ENCODE measurements at regions not wholly inside any gene's neighbourhood (a gene's known extent, or its start where the extent isn't known, plus 50 kb on each side); places are given as distances from the start of the nearest gene placed in this dataset.
A peak's percentile ranks its signal among the peaks of the same experiment; 100 is the strongest.
"Not testable (repeated sequence)": the region's sequence is repeated elsewhere in the genome, so short reads cannot be mapped to it uniquely, and the experiment has no call there.

- 72% methylated on average over 12 of the region's 15 CpGs; no CpG with 5 or more reads in 1 of the 2 experiments for WGBS, 2 experiments (ENCODE audit: extremely low coverage in 1 of 2, insufficient coverage in 1 of 2, insufficient read length in 1 of 2, insufficient replicate concordance in 2 of 2, low coverage in 1 of 2, low lambda C conversion rate in 2 of 2, missing lambda C conversion rate in 1 of 2)
- H3K36me3 ChIP-seq (ENCODE audit: control insufficient read depth in 2 of 4, insufficient read depth in 4 of 4, low read length in 3 of 4); H3K23ac ChIP-seq (ENCODE audit: insufficient read length); H3K4ac ChIP-seq (replicated peaks; ENCODE audit: insufficient read length, low read depth, low read length); H3K9ac ChIP-seq (replicated peaks in 1 of 4; ENCODE audit: extremely low read depth in 1 of 4, low read depth in 3 of 4, low read length in 3 of 4); H2BK12ac ChIP-seq (ENCODE audit: low read depth, low read length); H3K79me2 ChIP-seq (ENCODE audit: control insufficient read depth in 1 of 2, insufficient read depth in 2 of 2, low read length in 2 of 2); H3K4me1 ChIP-seq (replicated peaks in 1 of 4; ENCODE audit: control insufficient read depth in 3 of 4, insufficient read depth in 4 of 4, low read length in 3 of 4); H4K5ac ChIP-seq (ENCODE audit: insufficient read length, low read depth, low read length); H3K18ac ChIP-seq (ENCODE audit: extremely low read depth, low read length); H3K23me2 ChIP-seq (ENCODE audit: low read depth, low read length); H4K91ac ChIP-seq (replicated peaks; ENCODE audit: insufficient read length, low read length); DNase-seq (ENCODE audit: low read depth in 1 of 2, low spot score in 2 of 2); POLR2A ChIA-PET (ENCODE audit: partially characterized antibody); H3K14ac ChIP-seq (ENCODE audit: insufficient read length); H3K27ac ChIP-seq (ENCODE audit: low read depth, low read length); H3K79me1 ChIP-seq (ENCODE audit: low read depth, low read length); H3K4me2 ChIP-seq (ENCODE audit: insufficient read depth in 1 of 2, low read depth in 2 of 2, low read length in 2 of 2); H3K9me3 ChIP-seq (ENCODE audit: insufficient read depth in 2 of 2, low read depth in 1 of 2, low read length in 1 of 2); H4K20me1 ChIP-seq (replicated peaks in 1 of 2; ENCODE audit: control insufficient read depth in 1 of 2, insufficient read depth in 2 of 2, low read length in 2 of 2); CTCF ChIA-PET (ENCODE audit: partially characterized antibody); H3K27me3 ChIP-seq (replicated peaks in 1 of 4; ENCODE audit: control insufficient read depth in 3 of 4, extremely low read depth in 1 of 4, insufficient read depth in 3 of 4, low read length in 3 of 4); H3K4me3 ChIP-seq (ENCODE audit: extremely low read depth in 1 of 4, insufficient read depth in 2 of 4, low read depth in 3 of 4, low read length in 4 of 4); H2AK5ac ChIP-seq (ENCODE audit: low read depth, low read length); H2BK20ac ChIP-seq (ENCODE audit: low read length); H2BK120ac ChIP-seq (replicated peaks; ENCODE audit: low read depth, low read length); H2BK5ac ChIP-seq (ENCODE audit: low read depth, low read length); H2BK15ac ChIP-seq (ENCODE audit: low read length); H4K8ac ChIP-seq (ENCODE audit: extremely low read depth, insufficient read depth, low read length); H3K56ac ChIP-seq (replicated peaks; ENCODE audit: insufficient read length, low read depth, low read length): not testable (repeated sequence)
- peak; percentile 42 for FAIRE-seq
- H2AFZ ChIP-seq (ENCODE audit: low read length) = 0 out of 2 replicates have a peak overlapping the region, but pooled peaks have one; percentile 13
These were observed 56.2 kb upstream of the DDAH1 start for GRCh38 chr1:85520826-85521820.

DNA sequence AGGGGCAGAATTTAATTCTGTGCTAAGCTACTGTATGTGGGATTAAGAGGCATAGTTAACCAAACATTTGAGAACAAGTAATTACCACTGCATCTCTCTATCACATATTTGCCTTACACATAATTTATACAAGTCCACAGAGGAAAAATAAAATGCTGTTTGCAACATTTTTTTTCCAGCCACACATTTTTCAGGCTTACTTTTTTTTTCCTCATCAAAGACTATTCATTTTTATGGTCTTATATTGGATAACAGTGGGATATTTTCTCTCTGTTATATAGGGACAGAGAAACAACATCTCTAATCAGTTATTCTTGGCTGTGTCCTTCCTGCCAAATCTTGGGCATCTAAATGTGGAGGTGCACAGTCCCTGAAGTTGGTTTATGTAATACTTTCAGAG is 57.5 kb upstream of the DDAH1 start:
- H3K9ac ChIP-seq (replicated peaks in 1 of 4; ENCODE audit: extremely low read depth in 1 of 4, low read depth in 3 of 4, low read length in 3 of 4); H4K8ac ChIP-seq (ENCODE audit: extremely low read depth, insufficient read depth, low read length); H4K20me1 ChIP-seq (replicated peaks in 1 of 2; ENCODE audit: control insufficient read depth in 1 of 2, insufficient read depth in 2 of 2, low read length in 2 of 2); H3K4me3 ChIP-seq (ENCODE audit: extremely low read depth in 1 of 4, insufficient read depth in 2 of 4, low read depth in 3 of 4, low read length in 4 of 4); H3K79me2 ChIP-seq (ENCODE audit: control insufficient read depth in 1 of 2, insufficient read depth in 2 of 2, low read length in 2 of 2); H4K91ac ChIP-seq (replicated peaks; ENCODE audit: insufficient read length, low read length); H2BK120ac ChIP-seq (replicated peaks; ENCODE audit: low read depth, low read length); H3K18ac ChIP-seq (ENCODE audit: extremely low read depth, low read length); H2BK12ac ChIP-seq (ENCODE audit: low read depth, low read length); DNase-seq (ENCODE audit: low read depth in 1 of 2, low spot score in 2 of 2); H3K27me3 ChIP-seq (replicated peaks in 1 of 4; ENCODE audit: control insufficient read depth in 3 of 4, extremely low read depth in 1 of 4, insufficient read depth in 3 of 4, low read length in 3 of 4); H2BK5ac ChIP-seq (ENCODE audit: low read depth, low read length); H2BK20ac ChIP-seq (ENCODE audit: low read length); H2AK5ac ChIP-seq (ENCODE audit: low read depth, low read length); H3K56ac ChIP-seq (replicated peaks; ENCODE audit: insufficient read length, low read depth, low read length); POLR2A ChIA-PET (ENCODE audit: partially characterized antibody); CTCF ChIA-PET (ENCODE audit: partially characterized antibody); H3K14ac ChIP-seq (ENCODE audit: insufficient read length); H3K23me2 ChIP-seq (ENCODE audit: low read depth, low read length); H4K5ac ChIP-seq (ENCODE audit: insufficient read length, low read depth, low read length); H3K9me3 ChIP-seq (ENCODE audit: insufficient read depth in 2 of 2, low read depth in 1 of 2, low read length in 1 of 2); H3K79me1 ChIP-seq (ENCODE audit: low read depth, low read length); H2BK15ac ChIP-seq (ENCODE audit: low read length); H3K27ac ChIP-seq (ENCODE audit: low read depth, low read length); H3K4me2 ChIP-seq (ENCODE audit: insufficient read depth in 1 of 2, low read depth in 2 of 2, low read length in 2 of 2); H3K36me3 ChIP-seq (ENCODE audit: control insufficient read depth in 2 of 4, insufficient read depth in 4 of 4, low read length in 3 of 4); H3K4ac ChIP-seq (replicated peaks; ENCODE audit: insufficient read length, low read depth, low read length); H3K4me1 ChIP-seq (replicated peaks in 1 of 4; ENCODE audit: control insufficient read depth in 3 of 4, insufficient read depth in 4 of 4, low read length in 3 of 4); H3K23ac ChIP-seq (ENCODE audit: insufficient read length); FAIRE-seq; H2AFZ ChIP-seq (ENCODE audit: low read length): not testable (repeated sequence)

Measured in H1 (cell line).